ENCODE measurements at regions not wholly inside any gene's neighbourhood (a gene's known extent, or its start where the extent isn't known, plus 50 kb on each side); places are given as distances from the start of the nearest gene placed in this dataset.

DNA sequence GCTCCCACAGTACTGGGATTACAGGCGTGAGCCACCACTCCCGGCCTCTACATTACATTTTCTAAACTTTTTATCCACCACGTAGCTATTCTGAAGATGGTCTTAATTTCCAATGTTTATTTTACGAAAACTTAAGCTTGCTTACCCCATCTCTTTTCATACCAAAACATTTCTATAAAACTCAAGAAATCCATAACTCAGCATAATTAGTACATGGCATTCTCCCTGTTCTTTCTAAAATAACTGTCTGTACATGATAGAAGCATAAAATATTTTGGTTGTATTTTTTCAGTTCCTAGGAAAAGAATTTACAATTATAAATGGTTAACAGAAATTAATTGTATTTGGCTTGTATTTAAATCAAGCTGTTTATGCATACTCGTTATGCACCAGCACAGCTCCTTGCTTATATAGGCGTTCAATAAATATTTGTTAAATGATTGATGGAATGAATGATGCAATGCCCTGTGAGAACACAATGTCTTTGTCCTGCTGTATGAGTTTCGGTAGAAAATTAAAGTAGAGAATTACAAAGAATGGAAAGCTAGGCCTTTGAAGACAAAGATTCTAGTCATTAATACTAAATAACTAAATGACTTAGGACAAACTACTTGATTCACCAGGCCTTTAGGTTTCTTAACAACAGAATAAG is 384.2 kb downstream of the EFNA5 start:
- no peaks in the 10 kb centered on the region for H3K36me3 Mint-ChIP-seq (ENCODE audit: low read depth)
- no peak overlapping the region for H3K4me3 Mint-ChIP-seq
- peaks cover 15% of the 10 kb centered on the region for H3K27me3 Mint-ChIP-seq
- intact Hi-C loops (cut with micrococcal nuclease) = no loop called here
- H3K27ac Mint-ChIP-seq = no peak overlapping the region
- no peaks in the 10 kb centered on the region for H3K9me3 Mint-ChIP-seq
- H3K4me1 Mint-ChIP-seq (ENCODE audit: low read depth) = peaks cover 8% of the 10 kb centered on the region

DNA sequence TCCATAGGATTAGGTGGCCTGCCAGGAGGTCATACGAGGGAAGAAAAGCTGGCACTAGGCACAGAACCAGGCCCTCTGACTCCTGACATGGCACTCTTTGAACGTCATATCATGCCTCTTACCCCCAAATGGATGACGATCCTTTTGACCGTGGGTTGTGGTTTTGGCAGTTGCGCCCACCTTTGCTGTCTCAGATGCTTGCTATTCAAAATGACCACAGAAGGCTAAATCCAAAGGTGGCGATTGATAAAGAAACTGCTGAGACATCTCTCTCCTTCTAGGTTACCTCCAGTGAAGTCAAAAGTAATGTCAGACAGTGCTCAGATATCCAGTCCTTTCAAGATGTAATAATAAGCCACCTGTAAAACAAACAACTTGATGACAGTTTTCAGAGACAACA is 385.0 kb downstream of the EFNA5 start:
- Mint-ChIP-seq H3K36me3 (ENCODE audit: low read depth) (no peaks in the 10 kb centered on the region), H3K27ac (no peak overlapping the region), H3K9me3 (no peaks in the 10 kb centered on the region), H3K4me1 (ENCODE audit: low read depth) (peaks cover 8% of the 10 kb centered on the region), H3K27me3 (peaks cover 15% of the 10 kb centered on the region), H3K4me3 (no peak overlapping the region)
- intact Hi-C loops (cut with micrococcal nuclease) = no loop called here

DNA sequence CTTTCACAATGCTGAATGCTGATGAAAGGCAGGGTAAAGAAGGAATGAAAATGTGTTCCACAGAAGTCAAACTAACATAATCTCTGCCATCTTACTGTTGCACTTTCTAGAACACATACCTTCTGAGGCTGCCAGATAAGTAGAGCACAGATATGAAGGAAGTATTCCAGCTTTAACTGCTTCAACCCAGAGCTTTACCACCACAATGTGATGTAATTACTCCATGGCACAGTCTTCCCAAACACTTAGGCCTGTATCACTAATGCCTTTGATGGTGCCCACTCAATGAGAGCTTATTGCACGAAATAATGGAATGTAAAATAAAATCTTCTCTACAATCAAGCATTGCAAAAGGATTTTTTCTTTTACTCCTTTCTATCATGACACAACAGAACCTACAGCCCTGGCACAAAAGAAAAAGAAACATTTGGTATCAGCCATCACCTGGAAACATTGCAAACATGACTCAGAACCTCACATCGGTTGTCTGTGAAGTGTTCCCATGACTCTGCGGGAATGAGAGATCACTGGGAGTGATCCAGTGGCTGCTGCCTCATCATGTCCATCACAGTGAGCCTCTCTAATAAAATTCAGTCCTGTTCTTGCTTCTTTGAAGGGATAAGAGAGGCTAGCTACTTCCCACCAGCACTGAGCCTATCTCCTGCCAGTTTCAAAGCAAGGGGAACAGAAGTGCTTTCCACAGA is 385.8 kb downstream of the EFNA5 start:
- H3K27me3 Mint-ChIP-seq = peaks cover 15% of the 10 kb centered on the region
- no peak overlapping the region for H3K27ac Mint-ChIP-seq
- no peaks in the 10 kb centered on the region for H3K36me3 Mint-ChIP-seq (ENCODE audit: low read depth)
- H3K9me3 Mint-ChIP-seq = no peaks in the 10 kb centered on the region
- H3K4me1 Mint-ChIP-seq (ENCODE audit: low read depth) = peaks cover 8% of the 10 kb centered on the region
- no peak overlapping the region for H3K4me3 Mint-ChIP-seq
- intact Hi-C loops (cut with micrococcal nuclease) = no loop called here

DNA sequence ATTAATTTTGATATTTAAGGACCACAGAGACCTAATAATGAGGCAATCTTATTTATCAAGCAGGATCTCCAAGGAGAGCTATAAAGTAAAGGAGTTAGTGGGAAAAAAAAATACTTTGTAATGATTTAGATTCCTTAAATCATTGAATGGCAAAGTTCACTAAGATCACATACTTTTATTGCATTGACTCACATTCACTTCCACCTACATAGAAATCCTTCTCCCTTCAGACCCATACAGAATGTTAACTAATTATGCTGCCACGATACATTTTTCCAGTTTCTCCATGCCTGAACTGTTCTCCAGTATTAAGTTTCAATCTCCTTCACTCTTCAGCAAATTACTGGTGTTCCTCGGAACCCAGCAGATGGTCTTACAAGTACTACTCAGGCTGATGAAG is 388.7 kb downstream of the EFNA5 start:
- intact Hi-C loops (cut with micrococcal nuclease) = no loop called here
- H3K4me3 Mint-ChIP-seq = no peak overlapping the region
- no peak overlapping the region for H3K27ac Mint-ChIP-seq
- no peaks in the 10 kb centered on the region for H3K9me3 Mint-ChIP-seq
- no peaks in the 10 kb centered on the region for H3K4me1 Mint-ChIP-seq (ENCODE audit: low read depth)
- no peaks in the 10 kb centered on the region for H3K36me3 Mint-ChIP-seq (ENCODE audit: low read depth)
- H3K27me3 Mint-ChIP-seq = peaks cover 7% of the 10 kb centered on the region

DNA sequence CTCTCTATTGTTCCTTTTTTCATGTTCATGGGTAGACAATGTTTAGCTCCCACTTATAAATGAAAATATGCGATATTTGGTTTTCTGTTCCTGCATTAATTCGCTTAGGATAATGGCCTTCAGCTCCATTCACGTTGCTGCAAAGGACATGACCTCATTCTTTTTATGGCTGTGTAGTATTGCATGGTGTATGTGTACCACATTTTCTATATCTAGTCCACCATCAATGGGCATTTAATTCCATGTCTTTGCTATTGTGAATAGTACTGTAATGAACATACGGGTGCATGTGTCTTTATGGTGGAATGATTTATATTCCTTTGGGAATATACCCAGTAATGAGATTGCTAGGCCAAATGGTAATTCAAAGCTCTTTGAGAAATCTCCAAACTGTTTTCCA is 392.0 kb downstream of the EFNA5 start:
- Mint-ChIP-seq H3K27me3 (peaks cover 4% of the 10 kb centered on the region), H3K4me3 (no peak overlapping the region), H3K27ac (no peak overlapping the region), H3K4me1 (ENCODE audit: low read depth) (no peaks in the 10 kb centered on the region), H3K9me3 (no peaks in the 10 kb centered on the region), H3K36me3 (ENCODE audit: low read depth) (no peaks in the 10 kb centered on the region)
- intact Hi-C loops (cut with micrococcal nuclease) = no loop called here

DNA sequence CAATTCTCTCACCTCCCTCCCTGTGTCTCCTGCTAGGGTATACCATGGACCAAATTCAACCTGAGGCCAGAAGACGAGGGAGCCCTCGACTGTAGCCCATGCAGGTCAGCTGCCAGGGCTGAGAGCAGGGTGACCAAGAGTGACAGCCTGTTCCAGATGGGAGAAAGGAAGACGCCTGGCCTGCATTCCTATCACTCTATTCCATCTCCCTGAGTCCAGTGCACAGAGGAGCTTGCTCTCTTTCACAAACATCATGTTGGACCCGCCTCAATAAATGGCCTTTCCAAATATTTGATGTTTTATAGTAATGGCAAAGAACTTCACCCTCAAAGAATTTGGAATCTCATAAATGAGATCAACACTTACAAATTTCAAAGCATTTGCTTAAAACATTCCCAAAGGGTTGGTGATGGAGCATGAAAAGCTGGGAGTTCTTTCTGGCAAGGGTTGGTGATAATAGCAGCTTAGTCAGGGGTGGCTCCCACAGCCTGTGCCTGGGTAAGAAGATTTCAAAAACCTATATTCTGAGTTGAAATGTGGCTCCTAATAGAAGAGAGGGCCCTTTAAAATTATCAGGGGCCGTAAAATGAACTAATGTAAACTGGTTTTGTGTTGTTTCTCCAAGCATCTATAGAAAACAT is 393.1 kb downstream of the EFNA5 start:
- intact Hi-C loops (cut with micrococcal nuclease) = no loop called here
- no peak overlapping the region for H3K4me3 Mint-ChIP-seq
- no peaks in the 10 kb centered on the region for H3K36me3 Mint-ChIP-seq (ENCODE audit: low read depth)
- H3K27me3 Mint-ChIP-seq = peaks cover 2% of the 10 kb centered on the region
- no peak overlapping the region for H3K27ac Mint-ChIP-seq
- no peaks in the 10 kb centered on the region for H3K9me3 Mint-ChIP-seq
- no peaks in the 10 kb centered on the region for H3K4me1 Mint-ChIP-seq (ENCODE audit: low read depth)

DNA sequence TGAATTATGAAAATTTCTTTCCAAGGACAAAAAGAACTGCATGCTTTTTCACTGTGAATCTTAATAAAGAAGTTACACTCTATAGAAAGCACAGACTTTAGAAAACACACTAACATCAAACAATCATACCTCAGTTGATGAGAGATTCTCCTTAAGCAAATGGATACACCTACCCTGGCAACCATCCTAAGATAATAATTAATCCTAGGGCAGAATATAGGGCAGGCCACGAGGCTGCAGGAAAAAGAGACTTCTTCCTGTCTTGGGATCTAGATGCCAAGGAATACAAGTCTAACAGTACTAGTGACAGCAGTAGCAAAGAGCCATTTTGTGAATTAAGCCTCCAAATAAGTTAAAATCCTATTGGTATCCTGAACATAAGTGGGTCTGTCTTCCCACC is 395.4 kb downstream of the EFNA5 start:
- Mint-ChIP-seq H3K36me3 (ENCODE audit: low read depth) (no peaks in the 10 kb centered on the region), H3K4me3 (no peak overlapping the region), H3K9me3 (no peaks in the 10 kb centered on the region), H3K4me1 (ENCODE audit: low read depth) (no peaks in the 10 kb centered on the region), H3K27ac (no peak overlapping the region), H3K27me3 (peaks cover 2% of the 10 kb centered on the region)
- intact Hi-C loops (cut with micrococcal nuclease) = no loop called here

DNA sequence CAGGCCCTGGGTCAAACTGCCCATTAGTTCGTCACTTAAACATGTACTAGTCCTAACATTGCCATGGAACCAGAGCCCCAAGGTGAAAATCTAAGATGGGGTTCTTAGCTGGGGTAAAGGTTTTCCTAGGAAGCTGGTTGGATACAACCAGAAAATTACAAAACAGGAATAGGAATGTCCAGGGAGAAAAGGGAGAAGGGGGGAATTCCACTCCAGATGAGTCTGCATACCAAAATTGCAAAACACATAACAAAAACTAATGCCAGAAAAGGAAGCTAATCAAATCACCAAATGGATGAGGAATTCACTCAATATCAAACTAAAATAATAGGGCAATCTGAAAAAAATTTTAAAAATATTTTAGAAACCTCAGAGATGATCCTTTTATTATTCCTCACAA is 396.2 kb downstream of the EFNA5 start:
- no peaks in the 10 kb centered on the region for H3K4me1 Mint-ChIP-seq (ENCODE audit: low read depth)
- no peak overlapping the region for H3K27ac Mint-ChIP-seq
- intact Hi-C loops (cut with micrococcal nuclease) = no loop called here
- no peak overlapping the region for H3K4me3 Mint-ChIP-seq
- no peaks in the 10 kb centered on the region for H3K9me3 Mint-ChIP-seq
- peaks cover 2% of the 10 kb centered on the region for H3K27me3 Mint-ChIP-seq
- H3K36me3 Mint-ChIP-seq (ENCODE audit: low read depth) = no peaks in the 10 kb centered on the region

DNA sequence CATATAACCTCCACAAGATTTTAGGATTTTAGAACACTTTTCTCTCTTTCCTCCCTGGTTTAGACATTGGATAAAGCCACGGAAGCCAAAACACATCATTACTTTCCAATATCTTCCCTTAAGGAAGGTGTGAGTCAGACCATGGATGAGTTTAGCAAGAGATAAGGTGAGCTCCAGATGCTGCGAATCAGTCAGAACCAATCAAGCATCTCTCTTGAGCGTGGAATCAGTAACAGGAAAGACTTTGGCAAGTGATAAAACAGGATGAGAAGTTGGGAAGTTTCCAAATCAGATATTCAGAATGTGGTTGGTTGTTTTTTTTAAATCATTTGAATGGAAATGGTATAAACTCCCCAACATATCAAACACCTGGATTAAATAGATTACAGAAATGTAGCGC is 397.8 kb downstream of the EFNA5 start:
- Mint-ChIP-seq H3K9me3 (no peaks in the 10 kb centered on the region), H3K4me3 (no peak overlapping the region), H3K36me3 (ENCODE audit: low read depth) (no peaks in the 10 kb centered on the region), H3K27me3 (peaks cover 2% of the 10 kb centered on the region), H3K4me1 (ENCODE audit: low read depth) (no peaks in the 10 kb centered on the region), H3K27ac (no peak overlapping the region)
- intact Hi-C loops (cut with micrococcal nuclease) = no loop called here

DNA sequence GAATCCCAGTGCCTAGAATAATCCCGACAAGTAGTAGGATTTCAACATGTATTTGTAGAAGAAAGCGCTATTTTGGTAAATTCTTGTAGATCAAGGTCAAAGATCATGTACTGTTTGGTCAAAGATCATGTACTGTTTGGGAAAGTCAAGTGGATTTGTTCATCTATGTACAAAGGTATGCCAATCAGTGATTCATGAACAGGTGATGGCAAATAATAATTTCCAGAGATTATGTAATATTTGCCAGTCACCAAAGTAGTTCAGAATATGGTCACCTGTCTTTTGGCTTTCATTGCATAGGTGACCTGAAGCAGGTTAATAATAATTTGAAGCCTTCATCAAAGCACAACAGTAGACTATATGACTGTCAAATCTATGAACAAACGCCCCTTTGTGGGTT is 398.2 kb downstream of the EFNA5 start:
- Mint-ChIP-seq H3K9me3 (no peaks in the 10 kb centered on the region), H3K4me3 (no peak overlapping the region), H3K4me1 (ENCODE audit: low read depth) (no peaks in the 10 kb centered on the region), H3K36me3 (ENCODE audit: low read depth) (no peaks in the 10 kb centered on the region), H3K27ac (no peak overlapping the region), H3K27me3 (peaks cover 2% of the 10 kb centered on the region)
- intact Hi-C loops (cut with micrococcal nuclease) = no loop called here

DNA sequence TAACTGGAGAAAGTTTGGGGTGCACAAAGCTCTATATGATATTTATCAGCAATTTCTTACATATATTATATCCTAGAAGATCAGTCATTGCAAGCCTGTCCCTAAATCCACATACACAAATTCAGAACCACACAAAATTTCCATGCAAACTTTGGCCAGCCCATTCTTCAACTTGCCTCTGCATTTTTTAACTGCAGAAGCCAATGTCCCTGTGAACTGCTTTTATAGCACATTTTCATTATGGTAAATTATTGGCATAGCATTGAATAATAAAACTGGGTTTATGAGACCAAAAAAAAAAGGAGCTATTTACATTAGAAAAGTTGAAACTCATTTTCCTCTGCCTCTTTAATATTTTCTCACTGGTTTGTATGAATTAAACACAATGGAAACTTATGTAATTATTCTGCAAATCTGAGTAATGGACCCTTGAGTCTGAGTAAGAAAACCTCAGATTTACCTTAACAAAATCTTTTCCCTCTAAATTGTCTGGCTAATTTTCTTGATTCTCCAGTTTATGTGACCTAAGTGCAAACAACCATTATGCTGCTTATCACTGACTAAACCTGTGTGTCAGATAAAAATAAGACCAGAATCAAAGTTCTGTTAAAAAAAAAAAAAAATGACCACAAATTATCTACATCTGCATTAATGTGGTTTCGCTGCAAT is 398.9 kb downstream of the EFNA5 start:
- no peak overlapping the region for H3K27ac Mint-ChIP-seq
- H3K9me3 Mint-ChIP-seq = no peaks in the 10 kb centered on the region
- H3K4me1 Mint-ChIP-seq (ENCODE audit: low read depth) = no peaks in the 10 kb centered on the region

DNA sequence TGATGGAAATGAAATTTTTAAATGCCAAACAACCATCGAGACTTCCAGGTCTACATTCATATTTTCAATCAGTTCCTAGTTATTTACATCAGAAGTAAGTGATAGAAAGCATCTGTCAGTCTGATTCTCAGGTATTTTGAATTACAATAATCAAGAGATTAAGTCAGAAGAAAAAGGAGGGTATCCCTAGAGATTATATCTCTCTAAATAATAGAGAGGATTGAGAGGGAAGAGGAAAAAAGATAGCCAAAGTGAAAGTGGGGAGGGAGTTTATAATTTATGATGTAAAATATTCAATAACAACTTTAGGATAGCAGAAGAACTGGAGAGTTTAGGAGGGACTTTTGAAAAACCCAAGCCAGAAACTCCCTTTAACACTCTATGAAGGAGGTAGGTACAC is 400.2 kb downstream of the EFNA5 start:
- H3K36me3 Mint-ChIP-seq (ENCODE audit: low read depth) = no peaks in the 10 kb centered on the region
- no peak overlapping the region for H3K27ac Mint-ChIP-seq
- no peaks in the 10 kb centered on the region for H3K9me3 Mint-ChIP-seq
- no peaks in the 10 kb centered on the region for H3K27me3 Mint-ChIP-seq
- H3K4me1 Mint-ChIP-seq (ENCODE audit: low read depth) = no peaks in the 10 kb centered on the region
- H3K4me3 Mint-ChIP-seq = no peak overlapping the region
- intact Hi-C loops (cut with micrococcal nuclease) = no loop called here

More for the DNA sequence above, 398.9 kb downstream of the EFNA5 start:
- H3K27me3 Mint-ChIP-seq = no peaks in the 10 kb centered on the region
- intact Hi-C loops (cut with micrococcal nuclease) = no loop called here
- no peaks in the 10 kb centered on the region for H3K36me3 Mint-ChIP-seq (ENCODE audit: low read depth)
- H3K4me3 Mint-ChIP-seq = no peak overlapping the region

DNA sequence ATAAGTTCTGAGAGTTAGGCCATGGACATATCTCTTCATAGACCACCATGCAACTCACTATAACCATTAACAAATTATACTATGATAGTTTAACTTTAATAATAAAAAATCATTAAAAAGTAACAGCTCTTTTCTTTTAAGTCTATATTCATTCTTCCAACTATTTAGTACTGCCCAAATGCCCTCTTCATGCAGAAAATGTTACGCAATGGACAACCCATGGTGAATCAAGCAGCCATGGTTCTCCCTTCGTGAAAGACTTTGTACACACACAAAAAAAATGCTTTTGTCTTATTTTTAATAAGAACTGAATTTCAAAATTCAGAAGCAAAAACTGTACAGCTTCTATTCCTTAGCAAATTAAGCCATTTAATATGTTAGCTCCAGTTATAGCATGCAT is 401.1 kb downstream of the EFNA5 start:
- H3K4me1 Mint-ChIP-seq (ENCODE audit: low read depth) = no peaks in the 10 kb centered on the region
- no peaks in the 10 kb centered on the region for H3K27me3 Mint-ChIP-seq
- intact Hi-C loops (cut with micrococcal nuclease) = no loop called here
- H3K4me3 Mint-ChIP-seq = no peak overlapping the region
- no peak overlapping the region for H3K27ac Mint-ChIP-seq
- no peaks in the 10 kb centered on the region for H3K9me3 Mint-ChIP-seq
- H3K36me3 Mint-ChIP-seq (ENCODE audit: low read depth) = no peaks in the 10 kb centered on the region

DNA sequence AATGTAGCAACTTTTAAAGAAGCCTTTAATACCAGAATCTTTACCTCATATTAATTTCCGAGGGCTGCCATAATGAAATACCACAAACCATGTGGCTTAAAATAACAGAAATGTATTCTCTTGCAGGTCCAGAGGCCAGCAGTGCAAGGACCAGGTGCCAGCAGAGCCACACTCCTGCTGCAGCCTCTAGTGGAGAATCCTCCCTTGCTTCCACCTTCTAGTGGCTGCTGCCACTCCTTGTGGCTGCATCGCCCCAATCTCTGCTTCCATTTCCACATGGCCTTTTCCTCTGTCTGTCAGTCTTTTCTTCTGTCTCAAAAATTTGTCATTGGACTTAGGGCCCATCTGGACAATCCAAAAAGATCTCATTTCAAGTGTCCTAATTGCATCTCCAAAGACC is 401.5 kb downstream of the EFNA5 start:
- intact Hi-C loops (cut with micrococcal nuclease) = no loop called here
- no peaks in the 10 kb centered on the region for H3K9me3 Mint-ChIP-seq

More for the DNA sequence above, 401.5 kb downstream of the EFNA5 start:
- H3K36me3 Mint-ChIP-seq (ENCODE audit: low read depth) = no peaks in the 10 kb centered on the region
- no peaks in the 10 kb centered on the region for H3K4me1 Mint-ChIP-seq (ENCODE audit: low read depth)
- no peak overlapping the region for H3K27ac Mint-ChIP-seq
- H3K27me3 Mint-ChIP-seq = no peaks in the 10 kb centered on the region
- H3K4me3 Mint-ChIP-seq = no peak overlapping the region
